Thyroid gland (tissue), 4 donors: ENCODE measurements at regions not wholly inside any gene's neighbourhood (a gene's known extent, or its start where the extent isn't known, plus 50 kb on each side); places are given as distances from the start of the nearest gene placed in this dataset.

Experiments
- DNase-seq, 2 donors: peaks; one replicate each; pipeline ENCODE4 v3.0.0-alpha.2; 2019
- H3K27ac ChIP-seq, 3 donors: fragments of 200-600 bp; sonication (generic); 1 replicate in 2 of 3; 2 replicates in 1 of 3; pipeline ENCODE4 v1.5.1; 2016 to 2019; ENCODE audit warnings: mild to moderate bottlenecking in 1 of 3, moderate library complexity in 1 of 3
- H3K27me3 ChIP-seq: fragments of 200-600 bp; sonication (generic); one replicate; pipeline ENCODE4 v1.5.1; 2019
- H3K36me3 ChIP-seq, 2 donors: fragments of 200-600 bp; sonication (generic); one replicate each; pipeline ENCODE4 v1.5.1; 2016 to 2019
- H3K4me1 ChIP-seq, 2 donors: fragments of 200-600 bp; sonication (generic); one replicate each; pipeline ENCODE4 v1.5.1; 2017 to 2019
- H3K4me3 ChIP-seq, 3 donors: fragments of 200-600 bp; sonication (generic); replicated peaks in 1 of 3; 1 replicate in 2 of 3; 2 replicates in 1 of 3; pipeline ENCODE4 v1.5.1; 2016; ENCODE audit warnings: mild to moderate bottlenecking in 1 of 3
- H3K9me3 ChIP-seq: fragments of 200-600 bp; sonication (generic); one replicate; pipeline ENCODE4 v1.5.1; 2017
- CTCF ChIP-seq, 6 experiments: fragments of 200-600 bp in 3 of 6; fragments of 450-650 bp in 3 of 6; sonication (generic) in 3 of 6; IDR thresholded peaks; one replicate each; pipeline ENCODE4 v1.5.1; 2016 to 2019; ENCODE audit warnings: antibody characterized with exemption in 6 of 6, mild to moderate bottlenecking in 2 of 6, inconsistent platforms in 1 of 6, moderate library complexity in 1 of 6
- POLR2A ChIP-seq, 2 donors: fragments of 450-650 bp; IDR thresholded peaks; one replicate each; pipeline ENCODE4 v1.6.1; 2017; ENCODE audit warnings: antibody characterized with exemption in 2 of 2, mild to moderate bottlenecking in 2 of 2, moderate library complexity in 1 of 2
- WGBS, 2 donors: methylation state at CpG; one replicate each; pipeline ENCODE4 v1.1.5; 2017; 5-methylcytosine and 5-hydroxymethylcytosine counted together
- intact Hi-C: fragments of 100-400 bp; cut with DNase I; formaldehyde crosslinking; loops from one replicate; pipeline ENCODE4 v1.15.1; 2023

GRCh38 chr18:38851526-38851925, 1285.9 kb upstream of the CELF4 start:
- no peak for TF ChIP-seq POLR2A (IDR thresholded peaks at IDR 0.05)
- TF ChIP-seq CTCF (IDR thresholded peaks at IDR 0.05), result no peak
- Histone ChIP-seq H3K9me3 (no peaks in the 10 kb centered on the region), H3K27ac (no peak overlapping the region), H3K4me1 (no peaks in the 10 kb centered on the region), H3K27me3 (no peaks in the 10 kb centered on the region), H3K36me3 (no peaks in the 10 kb centered on the region), H3K4me3 (no peak overlapping the region)
- DNase-seq, result no peak
- intact Hi-C loops, result no loop called here

GRCh38 chr18:38847326-38847725, 1281.7 kb upstream of the CELF4 start:
- 82 to 84% methylated on average over 2 of the region's 2 CpGs for WGBS, 2 donors
- Histone ChIP-seq H3K27ac (no peak overlapping the region), H3K4me1 (no peaks in the 10 kb centered on the region), H3K36me3 (no peaks in the 10 kb centered on the region), H3K4me3 (no peak overlapping the region), H3K27me3 (no peaks in the 10 kb centered on the region), H3K9me3 (no peaks in the 10 kb centered on the region)
- no peak for TF ChIP-seq POLR2A (IDR thresholded peaks at IDR 0.05)
- no peak for TF ChIP-seq CTCF (IDR thresholded peaks at IDR 0.05)
- intact Hi-C loops, result no loop called here
- no peak for DNase-seq

GRCh38 chr18:38843291-38843690, 1277.7 kb upstream of the CELF4 start:
- H3K27me3 ChIP-seq, result no peaks in the 10 kb centered on the region
- no peak for DNase-seq
- TF ChIP-seq POLR2A (IDR thresholded peaks at IDR 0.05) (no peak), CTCF (IDR thresholded peaks at IDR 0.05) (no peak)
- H3K4me1 ChIP-seq, result no peaks in the 10 kb centered on the region
- no peaks in the 10 kb centered on the region for H3K36me3 ChIP-seq
- H3K9me3 ChIP-seq, result no peaks in the 10 kb centered on the region
- intact Hi-C loops, result no loop called here
- H3K27ac ChIP-seq, result no peak overlapping the region
- H3K4me3 ChIP-seq, result no peak overlapping the region
- WGBS, 2 donors, result 65 to 66% methylated on average over 2 of the region's 2 CpGs

GRCh38 chr18:38826247-38826646, 1260.6 kb upstream of the CELF4 start:
- H3K27me3 ChIP-seq, result no peaks in the 10 kb centered on the region
- intact Hi-C loops, result no loop called here
- no peaks in the 10 kb centered on the region for H3K4me1 ChIP-seq
- 89 to 95% methylated on average over 2 of the region's 2 CpGs for WGBS, 2 donors
- no peak for TF ChIP-seq CTCF (IDR thresholded peaks at IDR 0.05)
- no peak for TF ChIP-seq POLR2A (IDR thresholded peaks at IDR 0.05)
- DNase-seq, result no peak
- H3K27ac ChIP-seq, result no peak overlapping the region
- H3K4me3 ChIP-seq, result no peak overlapping the region
- no peaks in the 10 kb centered on the region for H3K9me3 ChIP-seq
- H3K36me3 ChIP-seq, result no peaks in the 10 kb centered on the region

- no peak overlapping the region for H3K4me3 ChIP-seq
- H3K4me1 ChIP-seq, result no peaks in the 10 kb centered on the region
- no peak overlapping the region for H3K27ac ChIP-seq
- 80 to 87% methylated on average over 2 of the region's 2 CpGs for WGBS, 2 donors
- no peaks in the 10 kb centered on the region for H3K27me3 ChIP-seq
- no peaks in the 10 kb centered on the region for H3K9me3 ChIP-seq
- intact Hi-C loops, result no loop called here
- H3K36me3 ChIP-seq, result no peaks in the 10 kb centered on the region
- no peak for TF ChIP-seq CTCF (IDR thresholded peaks at IDR 0.05)
- no peak for DNase-seq
These were observed 1245.6 kb upstream of the CELF4 start for GRCh38 chr18:38811209-38811608.
